ENCODE measurements at regions not wholly inside any gene's neighbourhood (a gene's known extent, or its start where the extent isn't known, plus 50 kb on each side); places are given as distances from the start of the nearest gene placed in this dataset.

GRCh38 chr6:122222761-122223160 lies 176.7 kb upstream of the HSF2 start:
- in situ Hi-C loops (cut with MboI; ENCODE audit: low pct_ligation_motif_present in 1 of 4, low pct_unique_long_range_greater_than_20kb in 1 of 4, low sequenced_read_pairs in 3 of 4), result no loop called here
- 53 to 64% methylated on average over 3 of the region's 3 CpGs for WGBS, 2 donors (ENCODE audit: low coverage in 1 of 2)
- intact Hi-C loops (cut with DNase I; ENCODE audit: low total_unique reads), result no loop called here
- Histone ChIP-seq H3K27me3 (no peaks in the 10 kb centered on the region), H3K4me1 (no peaks in the 10 kb centered on the region), H3K27ac (no peak overlapping the region), H3K9me3 (no peaks in the 10 kb centered on the region), H3K36me3 (no peaks in the 10 kb centered on the region), H3K4me3 (no peak overlapping the region)
- no peak for DNase-seq
- TF ChIP-seq POLR2AphosphoS5 (IDR thresholded peaks at IDR 0.05), result no peak
- TF ChIP-seq, protein P1, sequence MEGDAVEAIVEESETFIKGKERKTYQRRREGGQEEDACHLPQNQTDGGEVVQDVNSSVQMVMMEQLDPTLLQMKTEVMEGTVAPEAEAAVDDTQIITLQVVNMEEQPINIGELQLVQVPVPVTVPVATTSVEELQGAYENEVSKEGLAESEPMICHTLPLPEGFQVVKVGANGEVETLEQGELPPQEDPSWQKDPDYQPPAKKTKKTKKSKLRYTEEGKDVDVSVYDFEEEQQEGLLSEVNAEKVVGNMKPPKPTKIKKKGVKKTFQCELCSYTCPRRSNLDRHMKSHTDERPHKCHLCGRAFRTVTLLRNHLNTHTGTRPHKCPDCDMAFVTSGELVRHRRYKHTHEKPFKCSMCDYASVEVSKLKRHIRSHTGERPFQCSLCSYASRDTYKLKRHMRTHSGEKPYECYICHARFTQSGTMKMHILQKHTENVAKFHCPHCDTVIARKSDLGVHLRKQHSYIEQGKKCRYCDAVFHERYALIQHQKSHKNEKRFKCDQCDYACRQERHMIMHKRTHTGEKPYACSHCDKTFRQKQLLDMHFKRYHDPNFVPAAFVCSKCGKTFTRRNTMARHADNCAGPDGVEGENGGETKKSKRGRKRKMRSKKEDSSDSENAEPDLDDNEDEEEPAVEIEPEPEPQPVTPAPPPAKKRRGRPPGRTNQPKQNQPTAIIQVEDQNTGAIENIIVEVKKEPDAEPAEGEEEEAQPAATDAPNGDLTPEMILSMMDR (IDR thresholded peaks at IDR 0.05), result no peak
- no peak for TF ChIP-seq POLR2A (IDR thresholded peaks at IDR 0.05)
- TF ChIP-seq EP300 (IDR thresholded peaks at IDR 0.05; ENCODE audit: low read depth), result no peak

- 42 to 60% methylated on average over 1 of the region's 1 CpG for WGBS, 2 donors (ENCODE audit: low coverage in 1 of 2)
- no peaks in the 10 kb centered on the region for H3K4me1 ChIP-seq
- H3K27ac ChIP-seq, result no peak overlapping the region
- TF ChIP-seq EP300 (IDR thresholded peaks at IDR 0.05; ENCODE audit: low read depth), result no peak
- TF ChIP-seq POLR2A (IDR thresholded peaks at IDR 0.05), result no peak
- no peak for TF ChIP-seq POLR2AphosphoS5 (IDR thresholded peaks at IDR 0.05)
- TF ChIP-seq, protein P1 (IDR thresholded peaks at IDR 0.05), result no peak
- intact Hi-C loops (cut with DNase I; ENCODE audit: low total_unique reads) (no loop called here), in situ Hi-C loops (cut with MboI; ENCODE audit: low pct_ligation_motif_present in 1 of 4, low pct_unique_long_range_greater_than_20kb in 1 of 4, low sequenced_read_pairs in 3 of 4) (no loop called here)
- H3K36me3 ChIP-seq, result no peaks in the 10 kb centered on the region
- no peaks in the 10 kb centered on the region for H3K27me3 ChIP-seq
- no peak for DNase-seq
- H3K4me3 ChIP-seq, result no peak overlapping the region
- no peaks in the 10 kb centered on the region for H3K9me3 ChIP-seq
These were observed 176.2 kb upstream of the HSF2 start for GRCh38 chr6:122223251-122223650.

- no peak for DNase-seq
- no peaks in the 10 kb centered on the region for H3K27me3 ChIP-seq
These were observed 160.6 kb upstream of the HSF2 start for GRCh38 chr6:122238861-122239260.

DNA sequence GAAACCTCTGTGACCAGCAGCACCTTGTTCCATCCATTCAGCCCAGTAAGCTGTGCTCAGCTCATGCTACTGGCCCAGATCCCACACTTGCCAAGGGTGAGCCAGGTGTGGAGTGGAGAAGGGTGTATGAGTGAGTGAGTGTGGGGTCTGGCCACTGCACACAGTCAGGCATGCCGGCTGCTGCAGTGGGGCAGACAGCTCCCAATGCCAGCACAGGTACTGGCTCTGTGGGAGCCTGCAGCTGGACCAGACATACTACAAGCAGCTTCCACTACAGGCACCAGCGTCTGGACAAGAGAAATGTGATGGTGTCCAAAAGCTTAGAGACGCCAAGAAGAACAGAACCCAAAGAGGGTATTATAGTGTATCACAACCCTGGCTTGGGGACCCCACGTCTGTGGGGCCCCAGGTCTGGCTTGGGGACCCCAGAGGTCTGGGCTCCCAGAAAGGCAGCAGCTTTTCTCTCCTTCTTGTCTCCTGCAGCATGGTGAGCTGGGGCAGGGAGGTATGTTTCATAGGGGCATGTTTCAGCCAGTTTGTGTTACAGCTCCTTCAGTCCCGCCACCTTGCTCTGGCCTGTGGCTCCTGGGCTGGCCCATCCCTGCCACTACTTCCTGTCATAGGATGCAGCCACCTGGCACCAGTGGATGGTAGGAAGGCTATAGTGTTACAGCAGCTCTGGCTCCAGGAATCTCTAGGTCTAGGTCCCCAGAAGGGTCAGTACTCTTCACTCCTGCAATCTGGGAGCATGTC lies 152.4 kb upstream of the HSF2 start:
- in situ Hi-C loops (cut with MboI; ENCODE audit: low pct_ligation_motif_present in 1 of 4, low pct_unique_long_range_greater_than_20kb in 1 of 4, low sequenced_read_pairs in 3 of 4) (no loop called here), intact Hi-C loops (cut with DNase I; ENCODE audit: low total_unique reads) (no loop called here)
- Histone ChIP-seq H3K27ac (no peak overlapping the region), H3K4me3 (no peak overlapping the region), H3K4me1 (no peaks in the 10 kb centered on the region), H3K27me3 (no peaks in the 10 kb centered on the region), H3K9me3 (no peaks in the 10 kb centered on the region), H3K36me3 (no peaks in the 10 kb centered on the region)
- no peak for DNase-seq
- TF ChIP-seq, protein P1 (IDR thresholded peaks at IDR 0.05), result no peak
- TF ChIP-seq EP300 (IDR thresholded peaks at IDR 0.05; ENCODE audit: low read depth) (no peak), POLR2AphosphoS5 (IDR thresholded peaks at IDR 0.05) (no peak)
- 33 to 86% methylated on average over 1 to 5 of the region's 5 CpGs for WGBS, 2 donors (ENCODE audit: low coverage in 1 of 2)

More at GRCh38 chr6:122238861-122239260, 160.6 kb upstream of the HSF2 start:
- Histone ChIP-seq H3K27ac (no peak overlapping the region), H3K9me3 (no peaks in the 10 kb centered on the region), H3K4me1 (no peaks in the 10 kb centered on the region), H3K4me3 (no peak overlapping the region), H3K36me3 (no peaks in the 10 kb centered on the region)
- intact Hi-C loops (cut with DNase I; ENCODE audit: low total_unique reads) (no loop called here), in situ Hi-C loops (cut with MboI; ENCODE audit: low pct_ligation_motif_present in 1 of 4, low pct_unique_long_range_greater_than_20kb in 1 of 4, low sequenced_read_pairs in 3 of 4) (no loop called here)
- TF ChIP-seq POLR2AphosphoS5 (IDR thresholded peaks at IDR 0.05), result no peak
- TF ChIP-seq EP300 (IDR thresholded peaks at IDR 0.05; ENCODE audit: low read depth), result no peak
- TF ChIP-seq, protein P1 (IDR thresholded peaks at IDR 0.05), result no peak
- TF ChIP-seq POLR2A (IDR thresholded peaks at IDR 0.05), result no peak

Data from transverse colon (tissue), 4 donors.